ENCODE measurements at regions not wholly inside any gene's neighbourhood (a gene's known extent, or its start where the extent isn't known, plus 50 kb on each side); places are given as distances from the start of the nearest gene placed in this dataset.

GRCh38 chr21:22535630-22536029 lies 1537.4 kb downstream of the NCAM2 start:
- in situ Hi-C loops (cut with MboI; ENCODE audit: low sequenced_read_pairs): no loop called here

GRCh38 chr21:22536509-22536908 lies 1538.3 kb downstream of the NCAM2 start:
- in situ Hi-C loops (cut with MboI; ENCODE audit: low sequenced_read_pairs): no loop called here

- in situ Hi-C loops (cut with MboI; ENCODE audit: low sequenced_read_pairs): no loop called here
These were observed 1546.5 kb downstream of the NCAM2 start for GRCh38 chr21:22544747-22545146.

- in situ Hi-C loops (cut with MboI; ENCODE audit: low sequenced_read_pairs): no loop called here
These were observed 1554.2 kb downstream of the NCAM2 start for GRCh38 chr21:22552390-22552789.

- in situ Hi-C loops (cut with MboI; ENCODE audit: low sequenced_read_pairs): no loop called here
These were observed 1556.6 kb downstream of the NCAM2 start for GRCh38 chr21:22554690-22555316.

- in situ Hi-C loops (cut with MboI; ENCODE audit: low sequenced_read_pairs): no loop called here
These were observed 1558.6 kb downstream of the NCAM2 start for GRCh38 chr21:22556829-22557228.

GRCh38 chr21:22561946-22562345 lies 1563.7 kb downstream of the NCAM2 start:
- in situ Hi-C loops (cut with MboI; ENCODE audit: low sequenced_read_pairs): no loop called here

- in situ Hi-C loops (cut with MboI; ENCODE audit: low sequenced_read_pairs): no loop called here
These were observed 1575.6 kb downstream of the NCAM2 start for GRCh38 chr21:22573834-22574233.

GRCh38 chr21:22575165-22575584 lies 1577.0 kb downstream of the NCAM2 start:
- in situ Hi-C loops (cut with MboI; ENCODE audit: low sequenced_read_pairs): no loop called here

- in situ Hi-C loops (cut with MboI; ENCODE audit: low sequenced_read_pairs): no loop called here
These were observed 1581.5 kb downstream of the NCAM2 start for GRCh38 chr21:22579741-22580140.

GRCh38 chr21:22582026-22582425 lies 1583.8 kb downstream of the NCAM2 start:
- in situ Hi-C loops (cut with MboI; ENCODE audit: low sequenced_read_pairs): no loop called here

- in situ Hi-C loops (cut with MboI; ENCODE audit: low sequenced_read_pairs): no loop called here
These were observed 1586.1 kb downstream of the NCAM2 start for GRCh38 chr21:22584308-22584707.

GRCh38 chr21:22585558-22585957 lies 1587.3 kb downstream of the NCAM2 start:
- in situ Hi-C loops (cut with MboI; ENCODE audit: low sequenced_read_pairs): no loop called here

- in situ Hi-C loops (cut with MboI; ENCODE audit: low sequenced_read_pairs): no loop called here
These were observed 1599.5 kb downstream of the NCAM2 start for GRCh38 chr21:22597660-22598255.

GRCh38 chr21:22609802-22610201 lies 1611.6 kb downstream of the NCAM2 start:
- in situ Hi-C loops (cut with MboI; ENCODE audit: low sequenced_read_pairs): no loop called here

GRCh38 chr21:22627911-22628310 lies 1629.7 kb downstream of the NCAM2 start:
- in situ Hi-C loops (cut with MboI; ENCODE audit: low sequenced_read_pairs): no loop called here

GRCh38 chr21:22630953-22631465 lies 1632.8 kb downstream of the NCAM2 start:
- in situ Hi-C loops (cut with MboI; ENCODE audit: low sequenced_read_pairs): no loop called here

- in situ Hi-C loops (cut with MboI; ENCODE audit: low sequenced_read_pairs): no loop called here
These were observed 1634.0 kb downstream of the NCAM2 start for GRCh38 chr21:22632176-22632575.

- in situ Hi-C loops (cut with MboI; ENCODE audit: low sequenced_read_pairs): no loop called here
These were observed 1651.0 kb downstream of the NCAM2 start for GRCh38 chr21:22649246-22649645.

- in situ Hi-C loops (cut with MboI; ENCODE audit: low sequenced_read_pairs): no loop called here
These were observed 1652.0 kb downstream of the NCAM2 start for GRCh38 chr21:22650226-22650625.

- in situ Hi-C loops (cut with MboI; ENCODE audit: low sequenced_read_pairs): no loop called here
These were observed 1659.6 kb downstream of the NCAM2 start for GRCh38 chr21:22657781-22658180.

- in situ Hi-C loops (cut with MboI; ENCODE audit: low sequenced_read_pairs): no loop called here
These were observed 1671.9 kb downstream of the NCAM2 start for GRCh38 chr21:22670148-22670547.

- in situ Hi-C loops (cut with MboI; ENCODE audit: low sequenced_read_pairs): no loop called here
These were observed 1681.0 kb downstream of the NCAM2 start for GRCh38 chr21:22679207-22679606.

All from HL-60/S4 (cell line).